ENCODE measurements at regions not wholly inside any gene's neighbourhood (a gene's known extent, or its start where the extent isn't known, plus 50 kb on each side); places are given as distances from the start of the nearest gene placed in this dataset.

DNA sequence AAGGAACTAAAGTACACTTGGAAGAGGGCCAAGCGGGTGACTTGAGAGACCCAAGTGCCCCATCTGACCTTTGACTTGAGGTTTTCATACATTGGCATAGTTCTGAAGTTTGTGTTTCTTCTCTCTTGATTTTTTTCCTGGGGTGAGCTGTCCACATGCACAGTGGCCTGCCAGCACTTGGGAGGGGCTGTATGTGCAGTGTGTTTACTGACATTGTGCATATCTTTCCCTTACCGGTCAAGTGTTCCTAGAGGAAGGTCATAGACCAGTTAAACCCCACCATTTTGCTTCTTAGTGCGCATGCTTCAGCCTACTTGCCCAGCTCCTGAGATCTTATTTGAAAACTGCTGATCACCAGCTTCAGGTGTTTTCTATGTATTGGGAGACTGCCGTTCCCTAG lies 435.2 kb upstream of the KAZN start:
- no peaks in the 10 kb centered on the region for H3K4me1 ChIP-seq (ENCODE audit: insufficient read depth, low read length, poor library complexity, severe bottlenecking)
- no peak overlapping the region for H3K4me3 ChIP-seq (ENCODE audit: low read depth, low read length, poor library complexity, severe bottlenecking)
- H3K27ac ChIP-seq (ENCODE audit: low read depth, low read length, poor library complexity, severe bottlenecking) = no peak overlapping the region
- intact Hi-C loops (cut with micrococcal nuclease; ENCODE audit: unreplicated experiment) = no loop called here
- BruUV-seq (replicated peaks) = no TSS peak
- TF ChIP-seq EZH2 (IDR thresholded peaks at IDR 0.05; ENCODE audit: borderline replicate concordance, low read depth, low read length, poor library complexity, severe bottlenecking) = no peak
- TF ChIP-seq, protein P1, sequence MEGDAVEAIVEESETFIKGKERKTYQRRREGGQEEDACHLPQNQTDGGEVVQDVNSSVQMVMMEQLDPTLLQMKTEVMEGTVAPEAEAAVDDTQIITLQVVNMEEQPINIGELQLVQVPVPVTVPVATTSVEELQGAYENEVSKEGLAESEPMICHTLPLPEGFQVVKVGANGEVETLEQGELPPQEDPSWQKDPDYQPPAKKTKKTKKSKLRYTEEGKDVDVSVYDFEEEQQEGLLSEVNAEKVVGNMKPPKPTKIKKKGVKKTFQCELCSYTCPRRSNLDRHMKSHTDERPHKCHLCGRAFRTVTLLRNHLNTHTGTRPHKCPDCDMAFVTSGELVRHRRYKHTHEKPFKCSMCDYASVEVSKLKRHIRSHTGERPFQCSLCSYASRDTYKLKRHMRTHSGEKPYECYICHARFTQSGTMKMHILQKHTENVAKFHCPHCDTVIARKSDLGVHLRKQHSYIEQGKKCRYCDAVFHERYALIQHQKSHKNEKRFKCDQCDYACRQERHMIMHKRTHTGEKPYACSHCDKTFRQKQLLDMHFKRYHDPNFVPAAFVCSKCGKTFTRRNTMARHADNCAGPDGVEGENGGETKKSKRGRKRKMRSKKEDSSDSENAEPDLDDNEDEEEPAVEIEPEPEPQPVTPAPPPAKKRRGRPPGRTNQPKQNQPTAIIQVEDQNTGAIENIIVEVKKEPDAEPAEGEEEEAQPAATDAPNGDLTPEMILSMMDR (conservative IDR thresholded peaks at IDR 0.05; ENCODE audit: low read depth, low read length) = no peak
- CTCF ChIA-PET = no interaction called here
- no peaks in the 10 kb centered on the region for H3K27me3 ChIP-seq (replicated peaks; ENCODE audit: insufficient read depth, low read depth, low read length, poor library complexity)
- H3K9me3 ChIP-seq (ENCODE audit: low read depth, low read length, poor library complexity, severe bottlenecking) = no peaks in the 10 kb centered on the region
- H3K36me3 ChIP-seq (ENCODE audit: insufficient read depth, low read length, poor library complexity, severe bottlenecking) = no peaks in the 10 kb centered on the region
- no peak for DNase-seq (ENCODE audit: low spot score)
- POLR2A ChIA-PET (ENCODE audit: low non-redundant PET) = no interaction called here

DNA sequence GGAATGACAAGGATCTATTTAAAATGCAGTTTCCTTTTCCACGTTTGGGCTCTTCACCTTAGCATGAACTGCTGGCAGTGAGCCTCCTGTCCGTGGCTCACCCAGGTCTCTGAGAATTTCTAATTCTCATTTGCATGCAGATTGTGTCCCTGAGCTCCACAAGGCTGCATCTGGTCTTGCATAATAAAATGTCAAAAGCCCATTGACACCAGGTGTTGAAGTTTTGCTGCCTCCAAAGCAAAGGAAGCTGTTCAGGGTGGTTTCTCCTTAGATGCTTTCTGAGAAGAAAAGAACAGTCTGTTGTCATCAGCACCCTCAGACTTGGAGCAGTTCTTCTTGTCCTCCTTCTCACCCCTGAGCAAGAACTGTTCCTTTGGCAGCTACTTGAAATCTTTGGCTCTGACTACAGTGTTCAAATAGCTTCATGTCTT lies 433.1 kb upstream of the KAZN start:
- Histone ChIP-seq H3K36me3 (ENCODE audit: insufficient read depth, low read length, poor library complexity, severe bottlenecking) (no peaks in the 10 kb centered on the region), H3K27ac (ENCODE audit: low read depth, low read length, poor library complexity, severe bottlenecking) (no peak overlapping the region), H3K27me3 (replicated peaks; ENCODE audit: insufficient read depth, low read depth, low read length, poor library complexity) (no peaks in the 10 kb centered on the region), H3K4me1 (ENCODE audit: insufficient read depth, low read length, poor library complexity, severe bottlenecking) (no peaks in the 10 kb centered on the region), H3K4me3 (ENCODE audit: low read depth, low read length, poor library complexity, severe bottlenecking) (no peak overlapping the region), H3K9me3 (ENCODE audit: low read depth, low read length, poor library complexity, severe bottlenecking) (no peaks in the 10 kb centered on the region)
- ChIA-PET CTCF (no interaction called here), POLR2A (ENCODE audit: low non-redundant PET) (no interaction called here)
- intact Hi-C loops (cut with micrococcal nuclease; ENCODE audit: unreplicated experiment) = no loop called here
- no peak for TF ChIP-seq EZH2 (IDR thresholded peaks at IDR 0.05; ENCODE audit: borderline replicate concordance, low read depth, low read length, poor library complexity, severe bottlenecking)
- TF ChIP-seq, protein P1 (conservative IDR thresholded peaks at IDR 0.05; ENCODE audit: low read depth, low read length) = no peak
- DNase-seq (ENCODE audit: low spot score) = no peak
- BruUV-seq (replicated peaks) = no TSS peak

DNA sequence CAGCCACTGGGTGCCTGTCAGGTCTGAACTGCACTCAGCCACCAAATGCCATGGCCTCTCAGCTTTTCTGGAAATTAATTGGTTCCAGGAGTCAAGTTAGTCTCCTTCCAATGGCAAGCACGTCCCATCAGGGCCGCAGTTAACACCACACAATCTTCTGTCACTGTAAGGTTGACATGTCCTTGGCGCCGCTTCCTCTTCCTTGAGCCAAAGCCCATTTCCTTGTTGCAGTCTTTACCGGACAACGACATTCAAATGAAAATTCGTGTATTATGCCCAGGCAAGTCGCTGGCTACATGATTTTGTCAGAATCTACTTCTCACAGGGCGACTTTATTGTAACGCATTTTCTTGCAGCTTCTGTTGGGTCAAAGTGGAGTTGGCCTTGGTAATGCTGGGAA lies 430.6 kb upstream of the KAZN start:
- no peaks in the 10 kb centered on the region for H3K27me3 ChIP-seq (replicated peaks; ENCODE audit: insufficient read depth, low read depth, low read length, poor library complexity)
- no TSS peak for BruUV-seq (replicated peaks)
- ChIA-PET POLR2A (ENCODE audit: low non-redundant PET) (no interaction called here), CTCF (no interaction called here)
- DNase-seq (ENCODE audit: low spot score) = no peak
- H3K36me3 ChIP-seq (ENCODE audit: insufficient read depth, low read length, poor library complexity, severe bottlenecking) = no peaks in the 10 kb centered on the region
- intact Hi-C loops (cut with micrococcal nuclease; ENCODE audit: unreplicated experiment) = no loop called here
- H3K27ac ChIP-seq (ENCODE audit: low read depth, low read length, poor library complexity, severe bottlenecking) = no peak overlapping the region
- H3K4me1 ChIP-seq (ENCODE audit: insufficient read depth, low read length, poor library complexity, severe bottlenecking) = no peaks in the 10 kb centered on the region
- no peaks in the 10 kb centered on the region for H3K9me3 ChIP-seq (ENCODE audit: low read depth, low read length, poor library complexity, severe bottlenecking)
- TF ChIP-seq, protein P1 (conservative IDR thresholded peaks at IDR 0.05; ENCODE audit: low read depth, low read length) = no peak
- TF ChIP-seq EZH2 (IDR thresholded peaks at IDR 0.05; ENCODE audit: borderline replicate concordance, low read depth, low read length, poor library complexity, severe bottlenecking) = no peak
- H3K4me3 ChIP-seq (ENCODE audit: low read depth, low read length, poor library complexity, severe bottlenecking) = no peak overlapping the region

Measured in A673 (cell line).